SK-N-SH treated with all-trans-retinoic acid at 6 μM for 48 hours (cell line): ENCODE measurements at regions not wholly inside any gene's neighbourhood (a gene's known extent, or its start where the extent isn't known, plus 50 kb on each side); places are given as distances from the start of the nearest gene placed in this dataset.

Experiments
- ATAC-seq: fragments of 200-7000 bp; cut with Tn5 transposase; 3 replicates; pipeline ENCODE4 v1.9.1; 2020; ENCODE audit warnings: mild to moderate bottlenecking, moderate library complexity
- ARNTL ChIP-seq: fragments of 450-650 bp; formaldehyde crosslinking; IDR thresholded peaks from 2 replicates; pipeline ENCODE4 v1.5.0; 2020; ENCODE audit warnings: low read depth, mild to moderate bottlenecking, moderate library complexity, borderline replicate concordance
- BACH2 ChIP-seq: fragments of 250-450 bp; sonication (Bioruptor Pico); IDR thresholded peaks from 2 replicates; pipeline ENCODE4 v1.9.0; 2021; ENCODE audit warnings: mild to moderate bottlenecking, borderline replicate concordance
- CSDC2 ChIP-seq: fragments of 250-450 bp; sonication (Bioruptor Pico); IDR thresholded peaks from 2 replicates; pipeline ENCODE4 v1.5.0; 2020; ENCODE audit warnings: mild to moderate bottlenecking, moderate library complexity
- ESRRG ChIP-seq: fragments of 250-450 bp; sonication (Bioruptor Pico); IDR thresholded peaks from 2 replicates; pipeline ENCODE4 v1.6.1; 2021; ENCODE audit warnings: mild to moderate bottlenecking
- GLIS3 ChIP-seq: fragments of 250-450 bp; sonication (Bioruptor Pico); IDR thresholded peaks from 2 replicates; pipeline ENCODE4 v1.5.0; 2020; ENCODE audit warnings: mild to moderate bottlenecking, moderate library complexity
- ISL1 ChIP-seq: fragments of 250-450 bp; sonication (Bioruptor Pico); IDR thresholded peaks from 2 replicates; pipeline ENCODE4 v2.1.2; 2022; ENCODE audit warnings: mild to moderate bottlenecking, moderate library complexity
- OSR1 ChIP-seq: fragments of 250-450 bp; sonication (Bioruptor Pico); IDR thresholded peaks from 2 replicates; pipeline ENCODE4 v1.8.0; 2022; ENCODE audit warnings: moderate library complexity, mild to moderate bottlenecking, inconsistent platforms
- PPARA ChIP-seq: fragments of 250-450 bp; sonication (Bioruptor Pico); IDR thresholded peaks from 2 replicates; pipeline ENCODE4 v1.5.0; 2020; ENCODE audit warnings: mild to moderate bottlenecking, borderline replicate concordance
- RARB ChIP-seq: fragments of 250-450 bp; sonication (Bioruptor Pico); IDR thresholded peaks from 2 replicates; pipeline ENCODE4 v1.8.0; 2021; ENCODE audit warnings: mild to moderate bottlenecking, moderate library complexity
- SNAI2 ChIP-seq: fragments of 250-450 bp; sonication (Bioruptor Pico); IDR thresholded peaks from 2 replicates; pipeline ENCODE4 v1.5.0; 2020; ENCODE audit warnings: mild to moderate bottlenecking, moderate library complexity
- TCF4 ChIP-seq: fragments of 250-450 bp; sonication (Bioruptor Pico); IDR thresholded peaks from 2 replicates; pipeline ENCODE4 v1.8.0; 2021; ENCODE audit warnings: mild to moderate bottlenecking, moderate library complexity, borderline replicate concordance
- TOX ChIP-seq: fragments of 250-450 bp; sonication (Bioruptor Pico); IDR thresholded peaks from 2 replicates; pipeline ENCODE4 v1.8.0; 2021; ENCODE audit warnings: mild to moderate bottlenecking, moderate library complexity, borderline replicate concordance
- ZC3H10 ChIP-seq: fragments of 250-450 bp; sonication (Bioruptor Pico); IDR thresholded peaks from 2 replicates; pipeline ENCODE4 v1.5.1; 2021; ENCODE audit warnings: mild to moderate bottlenecking, moderate library complexity
- ZFP3 ChIP-seq: fragments of 250-450 bp; sonication (Bioruptor Pico); IDR thresholded peaks from 2 replicates; pipeline ENCODE4 v1.5.0; 2020; ENCODE audit warnings: mild to moderate bottlenecking, moderate library complexity
- ZFP30 ChIP-seq: fragments of 450-650 bp; formaldehyde crosslinking; IDR thresholded peaks from 2 replicates; pipeline ENCODE4 v1.5.0; 2022; ENCODE audit warnings: mild to moderate bottlenecking, moderate library complexity
- ZNF565 ChIP-seq: fragments of 450-650 bp; formaldehyde crosslinking; conservative IDR thresholded peaks from 2 replicates; pipeline ENCODE4 v1.5.0; 2020; ENCODE audit warnings: low read depth, mild to moderate bottlenecking, moderate library complexity
- ZNF70 ChIP-seq: fragments of 450-650 bp; formaldehyde crosslinking; IDR thresholded peaks from 2 replicates; pipeline ENCODE4 v1.5.0; 2020; ENCODE audit warnings: mild to moderate bottlenecking, moderate library complexity
- ZNF8 ChIP-seq: fragments of 450-650 bp; formaldehyde crosslinking; IDR thresholded peaks from 2 replicates; pipeline ENCODE4 v1.5.0; 2020; ENCODE audit warnings: mild to moderate bottlenecking, moderate library complexity
- TF ChIP-seq, protein P1 (sequence below): fragments of 250-450 bp; sonication (Bioruptor Pico); IDR thresholded peaks from 2 replicates; pipeline ENCODE4 v1.8.0; 2021; ENCODE audit warnings: low read depth, mild to moderate bottlenecking, moderate library complexity, borderline replicate concordance
- TF ChIP-seq, protein P2 (sequence below): fragments of 250-450 bp; sonication (Bioruptor Pico); IDR thresholded peaks from 2 replicates; pipeline ENCODE4 v1.5.0; 2020; ENCODE audit warnings: mild to moderate bottlenecking, moderate library complexity
- TF ChIP-seq, protein P3 (sequence below): fragments of 250-450 bp; sonication (Bioruptor Pico); IDR thresholded peaks from 2 replicates; pipeline ENCODE4 v1.8.0; 2020; ENCODE audit warnings: mild to moderate bottlenecking, moderate library complexity, borderline replicate concordance
- TF ChIP-seq, protein P4 (sequence below): fragments of 250-450 bp; sonication (Bioruptor Pico); IDR thresholded peaks from 2 replicates; pipeline ENCODE4 v1.5.1; 2020; ENCODE audit warnings: low read depth, mild to moderate bottlenecking, moderate library complexity
- TF ChIP-seq, protein P5 (sequence below): fragments of 250-450 bp; sonication (Bioruptor Pico); IDR thresholded peaks from 2 replicates; pipeline ENCODE4 v1.5.1; 2021; ENCODE audit warnings: mild to moderate bottlenecking, moderate library complexity

DNA sequence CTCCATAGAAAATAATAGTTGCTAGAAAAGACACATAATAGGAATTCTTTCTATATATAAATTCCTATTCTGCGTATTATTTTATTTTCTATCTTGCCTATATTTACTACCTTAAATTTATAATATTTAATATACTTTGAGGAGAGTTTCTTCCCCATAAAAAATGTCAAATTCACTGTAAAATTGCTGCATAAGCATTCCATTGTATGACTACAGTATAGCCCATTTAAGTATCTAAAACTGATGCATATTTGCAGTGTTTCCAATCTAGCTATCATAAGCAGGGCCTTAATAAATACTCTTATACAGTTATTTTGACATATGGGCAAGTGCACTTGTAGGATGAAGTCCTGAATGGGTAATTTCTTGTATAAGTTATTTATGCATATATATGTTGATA is 1088.6 kb upstream of the EPHA6 start (continued):
- TF ChIP-seq, protein P1, sequence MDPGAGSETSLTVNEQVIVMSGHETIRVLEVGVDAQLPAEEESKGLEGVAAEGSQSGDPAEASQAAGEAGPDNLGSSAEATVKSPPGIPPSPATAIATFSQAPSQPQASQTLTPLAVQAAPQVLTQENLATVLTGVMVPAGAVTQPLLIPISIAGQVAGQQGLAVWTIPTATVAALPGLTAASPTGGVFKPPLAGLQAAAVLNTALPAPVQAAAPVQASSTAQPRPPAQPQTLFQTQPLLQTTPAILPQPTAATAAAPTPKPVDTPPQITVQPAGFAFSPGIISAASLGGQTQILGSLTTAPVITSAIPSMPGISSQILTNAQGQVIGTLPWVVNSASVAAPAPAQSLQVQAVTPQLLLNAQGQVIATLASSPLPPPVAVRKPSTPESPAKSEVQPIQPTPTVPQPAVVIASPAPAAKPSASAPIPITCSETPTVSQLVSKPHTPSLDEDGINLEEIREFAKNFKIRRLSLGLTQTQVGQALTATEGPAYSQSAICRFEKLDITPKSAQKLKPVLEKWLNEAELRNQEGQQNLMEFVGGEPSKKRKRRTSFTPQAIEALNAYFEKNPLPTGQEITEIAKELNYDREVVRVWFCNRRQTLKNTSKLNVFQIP, result no peak
- TF ChIP-seq CSDC2 (CRISPR knock-in tag), result no peak
- TF ChIP-seq PPARA (CRISPR knock-in tag), result no peak
- no peak for TF ChIP-seq OSR1 (CRISPR knock-in tag)
- TF ChIP-seq ZNF70, result no peak

DNA sequence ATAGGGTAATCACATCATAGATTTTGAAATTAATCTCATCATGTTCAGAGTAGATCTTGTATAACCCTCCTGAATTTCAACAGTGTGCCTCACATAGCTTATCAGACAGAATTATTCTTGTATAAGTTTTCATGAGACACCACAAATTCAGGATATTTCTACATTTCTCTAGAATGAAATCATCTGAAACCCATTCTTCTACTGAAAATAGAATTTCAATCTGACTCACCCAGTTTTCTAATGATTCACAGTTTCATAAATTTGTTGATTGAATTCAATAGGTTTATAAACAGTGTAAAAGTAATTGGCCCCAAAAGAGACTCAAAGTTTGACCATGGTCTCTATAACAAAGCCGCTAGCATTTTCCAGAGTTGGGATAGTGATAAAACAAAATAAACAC is 1082.6 kb upstream of the EPHA6 start:
- no peak for ATAC-seq
- TF ChIP-seq, protein P2, sequence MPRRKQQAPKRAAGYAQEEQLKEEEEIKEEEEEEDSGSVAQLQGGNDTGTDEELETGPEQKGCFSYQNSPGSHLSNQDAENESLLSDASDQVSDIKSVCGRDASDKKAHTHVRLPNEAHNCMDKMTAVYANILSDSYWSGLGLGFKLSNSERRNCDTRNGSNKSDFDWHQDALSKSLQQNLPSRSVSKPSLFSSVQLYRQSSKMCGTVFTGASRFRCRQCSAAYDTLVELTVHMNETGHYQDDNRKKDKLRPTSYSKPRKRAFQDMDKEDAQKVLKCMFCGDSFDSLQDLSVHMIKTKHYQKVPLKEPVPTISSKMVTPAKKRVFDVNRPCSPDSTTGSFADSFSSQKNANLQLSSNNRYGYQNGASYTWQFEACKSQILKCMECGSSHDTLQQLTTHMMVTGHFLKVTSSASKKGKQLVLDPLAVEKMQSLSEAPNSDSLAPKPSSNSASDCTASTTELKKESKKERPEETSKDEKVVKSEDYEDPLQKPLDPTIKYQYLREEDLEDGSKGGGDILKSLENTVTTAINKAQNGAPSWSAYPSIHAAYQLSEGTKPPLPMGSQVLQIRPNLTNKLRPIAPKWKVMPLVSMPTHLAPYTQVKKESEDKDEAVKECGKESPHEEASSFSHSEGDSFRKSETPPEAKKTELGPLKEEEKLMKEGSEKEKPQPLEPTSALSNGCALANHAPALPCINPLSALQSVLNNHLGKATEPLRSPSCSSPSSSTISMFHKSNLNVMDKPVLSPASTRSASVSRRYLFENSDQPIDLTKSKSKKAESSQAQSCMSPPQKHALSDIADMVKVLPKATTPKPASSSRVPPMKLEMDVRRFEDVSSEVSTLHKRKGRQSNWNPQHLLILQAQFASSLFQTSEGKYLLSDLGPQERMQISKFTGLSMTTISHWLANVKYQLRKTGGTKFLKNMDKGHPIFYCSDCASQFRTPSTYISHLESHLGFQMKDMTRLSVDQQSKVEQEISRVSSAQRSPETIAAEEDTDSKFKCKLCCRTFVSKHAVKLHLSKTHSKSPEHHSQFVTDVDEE (CRISPR knock-in tag), result no peak
- TF ChIP-seq ZNF70 (no peak), CSDC2 (CRISPR knock-in tag) (no peak), BACH2 (CRISPR knock-in tag) (no peak), TCF4 (CRISPR knock-in tag) (no peak), ISL1 (no peak), RARB (CRISPR knock-in tag) (no peak), TOX (no peak), ZC3H10 (CRISPR knock-in tag) (no peak), ZNF8 (CRISPR knock-in tag) (no peak), PPARA (CRISPR knock-in tag) (no peak), ZFP3 (CRISPR knock-in tag) (no peak), ZNF565 (CRISPR knock-in tag) (no peak), SNAI2 (CRISPR knock-in tag) (no peak), ZFP30 (CRISPR knock-in tag) (no peak), ARNTL (CRISPR knock-in tag) (no peak)
- TF ChIP-seq, protein P1, result no peak
- TF ChIP-seq, protein P3, sequence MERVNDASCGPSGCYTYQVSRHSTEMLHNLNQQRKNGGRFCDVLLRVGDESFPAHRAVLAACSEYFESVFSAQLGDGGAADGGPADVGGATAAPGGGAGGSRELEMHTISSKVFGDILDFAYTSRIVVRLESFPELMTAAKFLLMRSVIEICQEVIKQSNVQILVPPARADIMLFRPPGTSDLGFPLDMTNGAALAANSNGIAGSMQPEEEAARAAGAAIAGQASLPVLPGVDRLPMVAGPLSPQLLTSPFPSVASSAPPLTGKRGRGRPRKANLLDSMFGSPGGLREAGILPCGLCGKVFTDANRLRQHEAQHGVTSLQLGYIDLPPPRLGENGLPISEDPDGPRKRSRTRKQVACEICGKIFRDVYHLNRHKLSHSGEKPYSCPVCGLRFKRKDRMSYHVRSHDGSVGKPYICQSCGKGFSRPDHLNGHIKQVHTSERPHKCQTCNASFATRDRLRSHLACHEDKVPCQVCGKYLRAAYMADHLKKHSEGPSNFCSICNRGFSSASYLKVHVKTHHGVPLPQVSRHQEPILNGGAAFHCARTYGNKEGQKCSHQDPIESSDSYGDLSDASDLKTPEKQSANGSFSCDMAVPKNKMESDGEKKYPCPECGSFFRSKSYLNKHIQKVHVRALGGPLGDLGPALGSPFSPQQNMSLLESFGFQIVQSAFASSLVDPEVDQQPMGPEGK, result no peak
- TF ChIP-seq, protein P4, sequence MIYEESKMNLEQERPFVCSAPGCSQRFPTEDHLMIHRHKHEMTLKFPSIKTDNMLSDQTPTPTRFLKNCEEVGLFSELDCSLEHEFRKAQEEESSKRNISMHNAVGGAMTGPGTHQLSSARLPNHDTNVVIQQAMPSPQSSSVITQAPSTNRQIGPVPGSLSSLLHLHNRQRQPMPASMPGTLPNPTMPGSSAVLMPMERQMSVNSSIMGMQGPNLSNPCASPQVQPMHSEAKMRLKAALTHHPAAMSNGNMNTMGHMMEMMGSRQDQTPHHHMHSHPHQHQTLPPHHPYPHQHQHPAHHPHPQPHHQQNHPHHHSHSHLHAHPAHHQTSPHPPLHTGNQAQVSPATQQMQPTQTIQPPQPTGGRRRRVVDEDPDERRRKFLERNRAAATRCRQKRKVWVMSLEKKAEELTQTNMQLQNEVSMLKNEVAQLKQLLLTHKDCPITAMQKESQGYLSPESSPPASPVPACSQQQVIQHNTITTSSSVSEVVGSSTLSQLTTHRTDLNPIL (CRISPR knock-in tag), result no peak
- TF ChIP-seq, all 23 proteins: peak for 0

DNA sequence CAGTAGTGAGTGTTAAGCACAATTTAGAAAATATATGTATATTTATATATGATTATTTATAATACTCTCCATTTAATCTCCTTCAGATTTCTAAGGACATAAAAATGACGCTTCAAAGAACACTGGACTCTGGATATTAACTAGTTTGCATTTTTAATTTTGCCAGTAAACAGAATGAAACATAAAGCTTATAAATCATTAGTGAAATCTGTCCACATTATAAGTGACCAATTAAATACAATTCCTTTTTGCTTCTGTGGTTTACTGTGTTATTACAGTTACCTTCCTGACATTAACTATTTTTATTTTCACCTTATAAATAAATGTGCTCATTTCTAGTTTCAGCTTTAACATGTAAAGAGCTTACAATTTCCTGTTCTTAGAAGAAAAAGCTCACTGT is 1081.1 kb upstream of the EPHA6 start:
- ATAC-seq, result no peak
- TF ChIP-seq, protein P2 (CRISPR knock-in tag), result no peak
- TF ChIP-seq GLIS3 (CRISPR knock-in tag) (no peak), RARB (CRISPR knock-in tag) (no peak), ESRRG (CRISPR knock-in tag) (no peak), SNAI2 (CRISPR knock-in tag) (no peak), ZFP3 (CRISPR knock-in tag) (no peak), ARNTL (CRISPR knock-in tag) (no peak), ZNF8 (CRISPR knock-in tag) (no peak), ZFP30 (CRISPR knock-in tag) (no peak), ZNF565 (CRISPR knock-in tag) (no peak), ISL1 (no peak), OSR1 (CRISPR knock-in tag) (no peak), ZNF70 (no peak)
- TF ChIP-seq, protein P4 (CRISPR knock-in tag), result no peak
- TF ChIP-seq, protein P5, sequence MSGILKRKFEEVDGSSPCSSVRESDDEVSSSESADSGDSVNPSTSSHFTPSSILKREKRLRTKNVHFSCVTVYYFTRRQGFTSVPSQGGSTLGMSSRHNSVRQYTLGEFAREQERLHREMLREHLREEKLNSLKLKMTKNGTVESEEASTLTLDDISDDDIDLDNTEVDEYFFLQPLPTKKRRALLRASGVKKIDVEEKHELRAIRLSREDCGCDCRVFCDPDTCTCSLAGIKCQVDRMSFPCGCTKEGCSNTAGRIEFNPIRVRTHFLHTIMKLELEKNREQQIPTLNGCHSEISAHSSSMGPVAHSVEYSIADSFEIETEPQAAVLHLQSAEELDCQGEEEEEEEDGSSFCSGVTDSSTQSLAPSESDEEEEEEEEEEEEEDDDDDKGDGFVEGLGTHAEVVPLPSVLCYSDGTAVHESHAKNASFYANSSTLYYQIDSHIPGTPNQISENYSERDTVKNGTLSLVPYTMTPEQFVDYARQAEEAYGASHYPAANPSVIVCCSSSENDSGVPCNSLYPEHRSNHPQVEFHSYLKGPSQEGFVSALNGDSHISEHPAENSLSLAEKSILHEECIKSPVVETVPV, result no peak
